Lower leg skin (tissue), 4 donors: ENCODE measurements at regions not wholly inside any gene's neighbourhood (a gene's known extent, or its start where the extent isn't known, plus 50 kb on each side); places are given as distances from the start of the nearest gene placed in this dataset.

Experiments
- DNase-seq, 2 donors: peaks; one replicate each; pipeline ENCODE4 v3.0.0-alpha.2; 2019; ENCODE audit warnings: low spot score in 2 of 2
- H3K4me3 ChIP-seq: fragments of 200-600 bp; sonication (generic); 2 replicates; pipeline ENCODE4 v1.5.1; 2017; ENCODE audit warnings: mild to moderate bottlenecking, low read depth; ENCODE audit not compliant: poor library complexity, severe bottlenecking
- POLR2A ChIP-seq, 2 donors: fragments of 450-650 bp; IDR thresholded peaks; one replicate each; pipeline ENCODE4 v1.6.1; 2016 to 2017; ENCODE audit warnings: antibody characterized with exemption in 2 of 2, mild to moderate bottlenecking in 1 of 2, moderate library complexity in 1 of 2
- WGBS, 2 donors: methylation state at CpG; one replicate each; pipeline ENCODE4 v1.1.5; 2018; 5-methylcytosine and 5-hydroxymethylcytosine counted together
- intact Hi-C: fragments of 100-400 bp; cut with DNase I; formaldehyde crosslinking; loops from one replicate; pipeline ENCODE4 v1.15.0; 2023; ENCODE audit warnings: low total_unique reads
- TF ChIP-seq, protein P1 (sequence below), 3 donors: fragments of 450-650 bp; IDR thresholded peaks; one replicate each; pipeline ENCODE4 v1.5.1; 2016; ENCODE audit warnings: antibody characterized with exemption in 3 of 3, mild to moderate bottlenecking in 3 of 3, moderate library complexity in 2 of 3

DNA sequence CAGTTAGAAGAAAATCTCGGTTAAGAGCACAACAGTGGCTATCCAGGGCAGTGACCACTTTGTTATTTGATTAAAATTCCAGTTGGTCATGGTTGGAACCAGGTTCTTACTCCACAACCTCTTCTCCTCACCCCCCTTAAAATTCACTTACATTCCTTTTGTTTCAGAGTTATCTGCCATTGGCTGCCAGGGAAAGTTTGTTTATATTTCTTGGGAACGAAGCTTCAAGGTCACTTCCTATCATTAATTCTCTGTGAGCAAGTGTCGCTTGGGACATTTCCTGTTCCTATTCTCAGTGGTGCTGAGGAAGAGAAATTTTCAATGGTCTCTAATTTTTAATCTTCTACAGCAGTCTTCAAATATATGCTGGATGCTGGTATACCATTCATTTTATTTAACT is 121.1 kb upstream of the COL21A1 start:
- DNase-seq: no peak
- no peak overlapping the region for H3K4me3 ChIP-seq
- intact Hi-C loops: loop anchor here (10.0 kb wide), 1 partner anchor 336 kb away; no protein-coding TSS in a partner anchor
- WGBS, 2 donors: 68 to 78% methylated on average over 3 of the region's 3 CpGs
- TF ChIP-seq, protein P1, sequence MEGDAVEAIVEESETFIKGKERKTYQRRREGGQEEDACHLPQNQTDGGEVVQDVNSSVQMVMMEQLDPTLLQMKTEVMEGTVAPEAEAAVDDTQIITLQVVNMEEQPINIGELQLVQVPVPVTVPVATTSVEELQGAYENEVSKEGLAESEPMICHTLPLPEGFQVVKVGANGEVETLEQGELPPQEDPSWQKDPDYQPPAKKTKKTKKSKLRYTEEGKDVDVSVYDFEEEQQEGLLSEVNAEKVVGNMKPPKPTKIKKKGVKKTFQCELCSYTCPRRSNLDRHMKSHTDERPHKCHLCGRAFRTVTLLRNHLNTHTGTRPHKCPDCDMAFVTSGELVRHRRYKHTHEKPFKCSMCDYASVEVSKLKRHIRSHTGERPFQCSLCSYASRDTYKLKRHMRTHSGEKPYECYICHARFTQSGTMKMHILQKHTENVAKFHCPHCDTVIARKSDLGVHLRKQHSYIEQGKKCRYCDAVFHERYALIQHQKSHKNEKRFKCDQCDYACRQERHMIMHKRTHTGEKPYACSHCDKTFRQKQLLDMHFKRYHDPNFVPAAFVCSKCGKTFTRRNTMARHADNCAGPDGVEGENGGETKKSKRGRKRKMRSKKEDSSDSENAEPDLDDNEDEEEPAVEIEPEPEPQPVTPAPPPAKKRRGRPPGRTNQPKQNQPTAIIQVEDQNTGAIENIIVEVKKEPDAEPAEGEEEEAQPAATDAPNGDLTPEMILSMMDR (IDR thresholded peaks at IDR 0.05): no peak
- no peak for TF ChIP-seq POLR2A (IDR thresholded peaks at IDR 0.05)

DNA sequence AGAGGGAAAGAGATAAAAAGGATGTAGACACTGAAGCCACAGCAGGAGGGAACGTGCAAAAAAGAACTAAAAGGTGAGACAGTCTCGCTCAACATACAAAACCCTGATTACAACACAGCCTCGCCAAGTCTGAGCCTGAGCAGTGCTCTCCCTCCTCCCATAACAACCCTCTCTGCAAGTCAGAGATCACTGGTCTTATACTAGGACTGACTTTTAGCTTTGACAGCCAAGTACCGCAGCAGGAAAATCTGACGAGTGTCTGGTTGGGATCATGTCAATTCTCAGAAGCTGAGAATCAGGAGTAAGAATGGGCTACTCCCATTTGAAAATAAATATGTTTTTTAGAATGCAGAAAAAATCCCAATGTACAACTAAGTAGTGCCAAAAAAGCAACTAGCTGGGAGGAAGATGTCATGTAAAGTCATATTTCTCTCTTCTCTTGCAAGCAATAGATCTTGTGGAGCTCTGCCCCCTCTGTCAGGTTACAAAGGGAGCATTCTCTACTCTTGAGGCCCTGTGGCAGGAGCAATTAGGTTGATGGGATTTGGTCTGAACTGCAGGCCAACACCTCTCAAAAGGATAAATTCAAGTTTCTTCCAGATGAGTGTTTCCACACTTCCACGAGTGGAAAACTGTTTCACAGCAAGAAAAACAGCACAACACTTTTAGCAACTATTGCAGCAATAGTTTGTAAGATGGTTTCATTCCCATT is 118.9 kb upstream of the COL21A1 start:
- no peak for DNase-seq
- H3K4me3 ChIP-seq: no peak overlapping the region
- intact Hi-C loops: loop anchor here (10.0 kb wide), 1 partner anchor 339 kb away; no protein-coding TSS in a partner anchor
- WGBS, 2 donors: 41 to 50% methylated on average over 6 of the region's 6 CpGs
- TF ChIP-seq, protein P1 (IDR thresholded peaks at IDR 0.05): no peak
- no peak for TF ChIP-seq POLR2A (IDR thresholded peaks at IDR 0.05)

DNA sequence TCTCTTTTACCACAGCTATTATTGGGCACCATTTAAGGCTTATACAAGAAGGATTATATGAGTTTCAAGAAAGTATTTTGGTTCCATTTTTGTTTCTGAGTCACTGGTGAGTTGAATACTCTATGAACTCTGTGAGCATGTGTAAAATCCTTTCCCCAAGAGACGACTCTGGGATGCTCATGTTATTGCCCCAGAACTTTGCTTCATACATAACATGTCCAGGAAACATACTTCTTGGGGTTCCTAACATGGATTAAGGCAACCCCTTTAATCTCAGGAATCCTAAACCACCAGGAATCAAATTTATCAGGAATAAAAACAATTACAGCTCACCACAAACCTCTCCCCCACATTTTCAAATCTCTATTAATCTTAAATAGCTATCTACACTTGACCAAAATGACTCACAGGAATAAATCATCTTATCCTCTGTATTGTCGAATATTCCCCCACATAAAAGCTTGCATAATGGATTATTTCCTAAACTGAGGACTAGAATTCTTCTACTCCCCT is 117.5 kb upstream of the COL21A1 start:
- TF ChIP-seq POLR2A (IDR thresholded peaks at IDR 0.05): no peak
- TF ChIP-seq, protein P1 (IDR thresholded peaks at IDR 0.05): no peak
- intact Hi-C loops: loop anchor here (10.0 kb wide), 1 partner anchor 340 kb away; no protein-coding TSS in a partner anchor
- WGBS, 2 donors: 43% methylated on average over 2 of the region's 2 CpGs
- DNase-seq: no peak
- H3K4me3 ChIP-seq: no peak overlapping the region

DNA sequence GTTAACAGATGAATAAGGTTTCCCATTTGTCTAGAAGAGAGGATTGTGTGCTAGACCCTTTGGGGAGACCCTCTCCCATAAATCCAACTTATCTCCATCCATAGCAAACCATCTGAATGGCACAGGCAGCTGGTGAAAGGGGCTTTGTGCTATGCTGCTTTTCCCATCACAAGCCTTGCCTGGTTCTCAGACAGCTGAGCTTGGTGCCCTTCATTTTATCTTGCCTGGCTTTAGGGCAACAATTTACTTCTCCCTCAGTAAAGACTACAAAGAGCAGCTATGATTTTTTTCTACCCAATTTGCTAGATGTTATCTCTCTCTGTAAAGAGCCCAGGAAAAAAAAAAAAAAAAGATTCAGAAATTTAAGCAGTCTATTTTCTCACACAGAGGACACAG is 117.0 kb upstream of the COL21A1 start:
- no peak for DNase-seq
- no peak overlapping the region for H3K4me3 ChIP-seq
- intact Hi-C loops: loop anchor here (10.0 kb wide), 1 partner anchor 340 kb away; no protein-coding TSS in a partner anchor
- no peak for TF ChIP-seq POLR2A (IDR thresholded peaks at IDR 0.05)
- TF ChIP-seq, protein P1 (IDR thresholded peaks at IDR 0.05): no peak

DNA sequence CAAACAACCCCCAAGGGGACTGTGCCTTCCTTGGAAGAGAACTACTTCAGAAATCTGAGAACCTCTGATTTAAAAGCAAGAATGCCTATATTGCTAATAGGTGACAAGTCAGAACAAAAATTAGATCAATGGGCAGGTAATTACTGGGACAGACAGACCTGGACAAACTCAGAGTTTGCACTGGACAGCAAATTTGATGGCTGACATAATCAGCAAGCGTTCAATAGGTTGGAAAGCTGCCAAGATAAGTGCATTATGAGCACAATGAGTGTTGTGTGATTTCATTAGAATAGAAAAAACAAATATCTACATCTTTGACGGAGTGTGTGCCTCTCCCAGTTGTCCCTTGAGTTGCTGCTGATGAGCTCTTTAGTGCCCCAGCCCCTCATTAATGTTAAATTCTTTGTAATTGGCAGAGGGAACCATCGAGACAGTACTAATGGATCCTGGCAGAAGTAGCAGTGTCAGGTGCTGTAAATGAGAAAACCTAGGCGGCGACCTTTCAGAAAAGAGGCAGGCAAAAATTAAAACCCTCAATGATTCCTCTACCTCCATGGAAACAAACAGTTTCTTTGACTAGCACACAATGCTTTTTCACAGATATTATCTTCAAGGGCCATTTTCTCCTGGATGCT is 116.5 kb upstream of the COL21A1 start:
- no peak for DNase-seq
- WGBS, 2 donors: 84 to 89% methylated on average over 5 of the region's 5 CpGs
- H3K4me3 ChIP-seq: no peak overlapping the region
- TF ChIP-seq, protein P1 (IDR thresholded peaks at IDR 0.05): no peak
- no peak for TF ChIP-seq POLR2A (IDR thresholded peaks at IDR 0.05)
- intact Hi-C loops: loop anchor here (10.0 kb wide), 1 partner anchor 341 kb away; no protein-coding TSS in a partner anchor
